ENCODE measurements at regions not wholly inside any gene's neighbourhood (a gene's known extent, or its start where the extent isn't known, plus 50 kb on each side); places are given as distances from the start of the nearest gene placed in this dataset.

DNA sequence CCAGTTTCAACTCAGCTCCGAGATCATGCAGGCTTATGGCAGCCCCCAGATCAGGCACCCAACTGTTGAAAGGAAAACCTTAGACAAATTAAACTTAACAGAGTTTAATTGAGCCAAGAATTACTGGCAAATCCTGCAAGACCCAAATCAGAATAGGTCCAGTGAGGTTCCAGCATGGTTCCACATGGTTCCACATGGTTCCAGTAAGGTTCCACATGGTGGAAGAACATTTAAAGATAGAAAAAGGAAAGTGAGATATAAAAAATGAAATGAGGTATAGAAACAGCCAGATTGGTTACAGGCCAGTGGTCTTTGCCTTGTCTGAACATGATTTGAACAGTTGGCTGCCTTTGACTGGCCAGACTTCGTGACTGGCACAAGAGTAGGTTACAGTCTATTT, 288.8 kb upstream of the LRRC7 start:
- TF ChIP-seq, protein P1, sequence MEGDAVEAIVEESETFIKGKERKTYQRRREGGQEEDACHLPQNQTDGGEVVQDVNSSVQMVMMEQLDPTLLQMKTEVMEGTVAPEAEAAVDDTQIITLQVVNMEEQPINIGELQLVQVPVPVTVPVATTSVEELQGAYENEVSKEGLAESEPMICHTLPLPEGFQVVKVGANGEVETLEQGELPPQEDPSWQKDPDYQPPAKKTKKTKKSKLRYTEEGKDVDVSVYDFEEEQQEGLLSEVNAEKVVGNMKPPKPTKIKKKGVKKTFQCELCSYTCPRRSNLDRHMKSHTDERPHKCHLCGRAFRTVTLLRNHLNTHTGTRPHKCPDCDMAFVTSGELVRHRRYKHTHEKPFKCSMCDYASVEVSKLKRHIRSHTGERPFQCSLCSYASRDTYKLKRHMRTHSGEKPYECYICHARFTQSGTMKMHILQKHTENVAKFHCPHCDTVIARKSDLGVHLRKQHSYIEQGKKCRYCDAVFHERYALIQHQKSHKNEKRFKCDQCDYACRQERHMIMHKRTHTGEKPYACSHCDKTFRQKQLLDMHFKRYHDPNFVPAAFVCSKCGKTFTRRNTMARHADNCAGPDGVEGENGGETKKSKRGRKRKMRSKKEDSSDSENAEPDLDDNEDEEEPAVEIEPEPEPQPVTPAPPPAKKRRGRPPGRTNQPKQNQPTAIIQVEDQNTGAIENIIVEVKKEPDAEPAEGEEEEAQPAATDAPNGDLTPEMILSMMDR (IDR thresholded peaks at IDR 0.05) = no peak
- TF ChIP-seq POLR2AphosphoS5 (IDR thresholded peaks at IDR 0.05) (no peak), POLR2A (IDR thresholded peaks at IDR 0.05) (no peak), EP300 (IDR thresholded peaks at IDR 0.05) (no peak)
